OCI-LY1 (cell line): ENCODE measurements at regions not wholly inside any gene's neighbourhood (a gene's known extent, or its start where the extent isn't known, plus 50 kb on each side); places are given as distances from the start of the nearest gene placed in this dataset.

ENCODE experiments used
- CTCF ChIP-seq: fragments of 200-600 bp; sonication (generic), shearing (Covaris generic); IDR thresholded peaks from 2 replicates; pipeline ENCODE4 v1.5.1; 2017; ENCODE audit warnings: mild to moderate bottlenecking, antibody characterized with exemption, low read length, moderate library complexity, mixed read lengths
- EZH2 ChIP-seq: fragments of 200-600 bp; sonication (generic), shearing (Covaris generic); IDR thresholded peaks from 2 replicates; pipeline ENCODE4 v1.8.0; 2017; ENCODE audit warnings: borderline replicate concordance, mixed run types, mild to moderate bottlenecking, antibody characterized with exemption, low read length, moderate library complexity, mixed read lengths

- no peak for TF ChIP-seq CTCF
- no peak for TF ChIP-seq EZH2
These were observed 756.4 kb downstream of the CDH11 start for GRCh38 chr16:64365448-64365931.
